ENCODE measurements at regions not wholly inside any gene's neighbourhood (a gene's known extent, or its start where the extent isn't known, plus 50 kb on each side); places are given as distances from the start of the nearest gene placed in this dataset.

- H3K36me3 ChIP-seq (ENCODE audit: control insufficient read depth in 2 of 3, insufficient read depth in 3 of 3, low read length in 3 of 3), result no peaks in the 10 kb centered on the region
- intact Hi-C loops (cut with DNase I), result no loop called here
- no peak for FAIRE-seq
- no peak overlapping the region for H3K4me3 ChIP-seq (ENCODE audit: low read length in 3 of 3)
- no peak for DNase-seq
- TF ChIP-seq, protein P1, sequence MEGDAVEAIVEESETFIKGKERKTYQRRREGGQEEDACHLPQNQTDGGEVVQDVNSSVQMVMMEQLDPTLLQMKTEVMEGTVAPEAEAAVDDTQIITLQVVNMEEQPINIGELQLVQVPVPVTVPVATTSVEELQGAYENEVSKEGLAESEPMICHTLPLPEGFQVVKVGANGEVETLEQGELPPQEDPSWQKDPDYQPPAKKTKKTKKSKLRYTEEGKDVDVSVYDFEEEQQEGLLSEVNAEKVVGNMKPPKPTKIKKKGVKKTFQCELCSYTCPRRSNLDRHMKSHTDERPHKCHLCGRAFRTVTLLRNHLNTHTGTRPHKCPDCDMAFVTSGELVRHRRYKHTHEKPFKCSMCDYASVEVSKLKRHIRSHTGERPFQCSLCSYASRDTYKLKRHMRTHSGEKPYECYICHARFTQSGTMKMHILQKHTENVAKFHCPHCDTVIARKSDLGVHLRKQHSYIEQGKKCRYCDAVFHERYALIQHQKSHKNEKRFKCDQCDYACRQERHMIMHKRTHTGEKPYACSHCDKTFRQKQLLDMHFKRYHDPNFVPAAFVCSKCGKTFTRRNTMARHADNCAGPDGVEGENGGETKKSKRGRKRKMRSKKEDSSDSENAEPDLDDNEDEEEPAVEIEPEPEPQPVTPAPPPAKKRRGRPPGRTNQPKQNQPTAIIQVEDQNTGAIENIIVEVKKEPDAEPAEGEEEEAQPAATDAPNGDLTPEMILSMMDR (IDR thresholded peaks at IDR 0.05; ENCODE audit: borderline replicate concordance, extremely low read depth, insufficient read depth), result no peak
- H3K27ac ChIP-seq (ENCODE audit: low read depth in 2 of 2, low read length in 2 of 2), result no peak overlapping the region
- H3K9ac ChIP-seq (ENCODE audit: low read length in 3 of 3), result no peak overlapping the region
- no peaks in the 10 kb centered on the region for H3K4me1 ChIP-seq (ENCODE audit: control insufficient read depth in 2 of 3, insufficient read depth in 2 of 3, low read depth in 1 of 3, low read length in 3 of 3)
- no peaks in the 10 kb centered on the region for H3K9me3 ChIP-seq (ENCODE audit: control insufficient read depth in 2 of 3, insufficient read depth in 1 of 3, low read length in 3 of 3)
- no peaks in the 10 kb centered on the region for H3K27me3 ChIP-seq (ENCODE audit: control insufficient read depth, insufficient read depth, low read length)
Observed at GRCh38 chr1:25130895-25131294, 101.4 kb downstream of the SYF2 start.

DNA sequence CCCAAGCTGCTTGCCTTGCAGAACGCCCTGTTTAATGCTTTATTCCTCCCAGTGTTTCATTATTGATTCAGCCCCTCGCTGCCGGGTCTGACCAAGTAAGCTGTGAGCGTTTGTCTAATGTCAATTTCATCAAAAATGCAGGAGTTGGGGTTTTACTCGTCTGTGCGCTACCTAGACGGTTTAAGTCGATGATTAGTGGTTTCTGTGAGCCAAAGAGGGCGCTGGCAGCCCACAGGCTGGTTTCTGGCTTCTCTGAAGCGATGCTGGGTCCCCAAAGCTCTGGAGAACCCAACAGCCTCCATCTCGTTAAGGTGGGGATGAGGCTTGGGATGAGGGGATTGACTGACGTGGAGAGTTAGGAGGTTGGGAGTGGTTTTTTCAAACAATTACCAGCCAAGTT is 102.9 kb downstream of the SYF2 start:
- intact Hi-C loops (cut with DNase I), result no loop called here
- Histone ChIP-seq H3K9ac (ENCODE audit: low read length in 3 of 3) (no peak overlapping the region), H3K36me3 (ENCODE audit: control insufficient read depth in 2 of 3, insufficient read depth in 3 of 3, low read length in 3 of 3) (no peaks in the 10 kb centered on the region), H3K27me3 (ENCODE audit: control insufficient read depth, insufficient read depth, low read length) (no peaks in the 10 kb centered on the region), H3K27ac (ENCODE audit: low read depth in 2 of 2, low read length in 2 of 2) (no peak overlapping the region), H3K4me1 (ENCODE audit: control insufficient read depth in 2 of 3, insufficient read depth in 2 of 3, low read depth in 1 of 3, low read length in 3 of 3) (no peaks in the 10 kb centered on the region), H3K9me3 (ENCODE audit: control insufficient read depth in 2 of 3, insufficient read depth in 1 of 3, low read length in 3 of 3) (no peaks in the 10 kb centered on the region), H3K4me3 (ENCODE audit: low read length in 3 of 3) (no peak overlapping the region)
- TF ChIP-seq, protein P1 (IDR thresholded peaks at IDR 0.05; ENCODE audit: borderline replicate concordance, extremely low read depth, insufficient read depth), result no peak
- FAIRE-seq, result no peak
- DNase-seq, result no peak

- DNase-seq (no peak), FAIRE-seq (no peak)
- Histone ChIP-seq H3K27me3 (ENCODE audit: control insufficient read depth, insufficient read depth, low read length) (no peaks in the 10 kb centered on the region), H3K27ac (ENCODE audit: low read depth in 2 of 2, low read length in 2 of 2) (no peak overlapping the region), H3K9ac (ENCODE audit: low read length in 3 of 3) (no peak overlapping the region), H3K36me3 (ENCODE audit: control insufficient read depth in 2 of 3, insufficient read depth in 3 of 3, low read length in 3 of 3) (no peaks in the 10 kb centered on the region), H3K4me3 (ENCODE audit: low read length in 3 of 3) (no peak overlapping the region), H3K4me1 (ENCODE audit: control insufficient read depth in 2 of 3, insufficient read depth in 2 of 3, low read depth in 1 of 3, low read length in 3 of 3) (no peaks in the 10 kb centered on the region), H3K9me3 (ENCODE audit: control insufficient read depth in 2 of 3, insufficient read depth in 1 of 3, low read length in 3 of 3) (no peaks in the 10 kb centered on the region)
- TF ChIP-seq, protein P1 (IDR thresholded peaks at IDR 0.05; ENCODE audit: borderline replicate concordance, extremely low read depth, insufficient read depth), result no peak
- intact Hi-C loops (cut with DNase I), result no loop called here
Observed at GRCh38 chr1:25128121-25128621, 104.1 kb downstream of the SYF2 start.

DNA sequence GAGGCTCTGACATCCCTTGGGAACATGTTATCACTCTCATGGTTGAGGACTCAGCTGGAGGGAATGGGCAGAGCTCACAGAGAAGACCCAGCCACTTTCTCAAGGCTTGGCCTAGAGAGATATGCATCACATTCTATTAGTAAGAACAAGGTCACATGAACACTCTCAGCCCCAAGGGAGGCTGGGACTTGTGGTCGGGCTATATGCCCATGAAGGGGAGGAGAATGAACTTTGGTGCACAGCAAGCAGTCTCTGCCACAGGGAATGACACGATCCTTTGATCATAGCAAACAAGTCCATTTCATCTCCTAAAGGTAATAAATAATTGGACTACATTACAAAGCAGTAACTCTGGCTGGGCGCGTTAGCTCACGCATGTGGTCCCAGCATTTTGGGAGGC is 105.7 kb downstream of the SYF2 start:
- DNase-seq (no peak), FAIRE-seq (no peak)
- H3K4me1 ChIP-seq (ENCODE audit: control insufficient read depth in 2 of 3, insufficient read depth in 2 of 3, low read depth in 1 of 3, low read length in 3 of 3), result no peaks in the 10 kb centered on the region
- H3K9ac ChIP-seq (ENCODE audit: low read length in 3 of 3), result no peak overlapping the region
- no peak overlapping the region for H3K27ac ChIP-seq (ENCODE audit: low read depth in 2 of 2, low read length in 2 of 2)
- TF ChIP-seq, protein P1 (IDR thresholded peaks at IDR 0.05; ENCODE audit: borderline replicate concordance, extremely low read depth, insufficient read depth), result no peak
- H3K4me3 ChIP-seq (ENCODE audit: low read length in 3 of 3), result no peak overlapping the region
- H3K27me3 ChIP-seq (ENCODE audit: control insufficient read depth, insufficient read depth, low read length), result no peaks in the 10 kb centered on the region
- intact Hi-C loops (cut with DNase I), result no loop called here
- no peaks in the 10 kb centered on the region for H3K9me3 ChIP-seq (ENCODE audit: control insufficient read depth in 2 of 3, insufficient read depth in 1 of 3, low read length in 3 of 3)
- H3K36me3 ChIP-seq (ENCODE audit: control insufficient read depth in 2 of 3, insufficient read depth in 3 of 3, low read length in 3 of 3), result no peaks in the 10 kb centered on the region
